NB4 (cell line): ENCODE measurements at regions not wholly inside any gene's neighbourhood (a gene's known extent, or its start where the extent isn't known, plus 50 kb on each side); places are given as distances from the start of the nearest gene placed in this dataset.

Experiments used
- DNase-seq: peaks from one replicate; pipeline ENCODE4 v3.0.0; 2010; ENCODE audit warnings: low read depth
- H3K4me3 ChIP-seq: one replicate; pipeline ENCODE4 v1.5.1; 2011; ENCODE audit warnings: mild to moderate bottlenecking, low read depth, low read length, moderate library complexity
- CTCF ChIP-seq: IDR thresholded peaks from one replicate; pipeline ENCODE4 v1.5.1; 2012; ENCODE audit warnings: low read depth, low read length
- MAX ChIP-seq: IDR thresholded peaks from 2 replicates; pipeline ENCODE4 v1.6.1; 2011; ENCODE audit warnings: low read depth, low read length
- MYC ChIP-seq: IDR thresholded peaks from 2 replicates; pipeline ENCODE4 v1.6.1; 2011; ENCODE audit warnings: low read depth, low read length
- POLR2A ChIP-seq: IDR thresholded peaks from 2 replicates; pipeline ENCODE4 v1.6.1; 2011; ENCODE audit warnings: mild to moderate bottlenecking; ENCODE audit not compliant: insufficient read length; ENCODE audit errors: extremely low read depth

GRCh38 chr5:2009986-2010914, 127.5 kb upstream of the IRX4 start:
- TF ChIP-seq CTCF (no peak), MAX (no peak), MYC (no peak), POLR2A (no peak)
- DNase-seq, result no peak
- no peak overlapping the region for H3K4me3 ChIP-seq

GRCh38 chr5:2008851-2009629, 126.3 kb upstream of the IRX4 start:
- no peak for TF ChIP-seq POLR2A
- no peak for TF ChIP-seq MAX
- TF ChIP-seq CTCF, result no peak
- no peak for TF ChIP-seq MYC
- no peak for DNase-seq
- no peak overlapping the region for H3K4me3 ChIP-seq

GRCh38 chr5:2007878-2008501, 125.3 kb upstream of the IRX4 start:
- no peak overlapping the region for H3K4me3 ChIP-seq
- no peak for DNase-seq
- no peak for TF ChIP-seq POLR2A
- TF ChIP-seq MYC, result no peak
- TF ChIP-seq CTCF, result no peak
- TF ChIP-seq MAX, result no peak

- no peak overlapping the region for H3K4me3 ChIP-seq
- no peak for DNase-seq
- no peak for TF ChIP-seq MYC
- no peak for TF ChIP-seq MAX
- no peak for TF ChIP-seq POLR2A
- TF ChIP-seq CTCF, result no peak
Observed at GRCh38 chr5:2007496-2007877, 124.8 kb upstream of the IRX4 start.

GRCh38 chr5:2006971-2007291, 124.2 kb upstream of the IRX4 start:
- DNase-seq, result no peak
- TF ChIP-seq POLR2A, result no peak
- no peak for TF ChIP-seq MYC
- no peak for TF ChIP-seq MAX
- no peak for TF ChIP-seq CTCF
- no peak overlapping the region for H3K4me3 ChIP-seq
